CD4-positive, alpha-beta T cell treated with Interleukin-12 subunit alpha and Interleukin-12 subunit beta, for 1 hour (primary cell): ENCODE measurements at regions not wholly inside any gene's neighbourhood (a gene's known extent, or its start where the extent isn't known, plus 50 kb on each side); places are given as distances from the start of the nearest gene placed in this dataset.
A peak's percentile ranks its signal among the peaks of the same experiment; 100 is the strongest.
"Not testable (repeated sequence)": the region's sequence is repeated elsewhere in the genome, so short reads cannot be mapped to it uniquely, and the experiment has no call there.

Source experiments
- DNase-seq: peaks from one replicate; pipeline ENCODE4 v3.0.0-alpha.2; 2020

DNA sequence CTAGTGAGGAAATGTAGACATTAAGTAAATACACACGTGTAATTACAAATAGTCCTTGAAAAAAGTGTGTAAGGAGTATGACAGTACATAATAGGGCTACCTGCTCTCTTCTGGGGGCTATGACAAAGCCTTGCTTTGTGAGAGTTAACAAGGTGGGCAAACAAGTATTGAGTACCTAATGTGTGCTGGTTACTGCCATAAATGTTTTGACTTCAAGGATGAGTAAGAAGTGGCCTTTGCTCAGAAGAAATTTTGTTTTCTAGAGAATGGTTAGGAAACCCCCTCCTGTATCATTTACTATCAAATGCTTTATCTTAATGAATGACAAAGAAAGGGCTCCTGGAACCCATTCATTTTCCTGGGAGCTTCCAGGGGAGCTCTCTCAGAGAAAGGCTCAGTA lies 167.0 kb upstream of the CASK start:
- DNase-seq, result no peak

DNA sequence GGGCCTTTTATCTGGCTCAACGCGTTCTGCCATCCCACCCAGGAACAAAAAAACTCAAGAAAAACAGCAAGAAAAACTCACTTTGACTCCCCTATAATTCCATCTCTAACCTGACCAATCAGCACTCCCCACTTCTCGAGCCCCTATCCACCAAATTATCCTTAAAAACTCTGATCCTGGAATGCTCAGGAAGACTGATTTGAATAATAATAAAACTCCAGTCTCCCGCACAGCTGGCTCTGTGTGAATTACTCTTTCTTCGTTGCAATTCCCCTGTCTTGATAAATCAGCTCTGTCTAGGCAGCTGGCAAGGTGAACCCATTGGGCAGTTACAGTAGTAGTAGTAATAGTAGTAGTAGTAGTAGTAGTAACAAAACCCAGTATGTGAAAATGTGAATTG lies 165.7 kb upstream of the CASK start:
- DNase-seq, result no peak

DNA sequence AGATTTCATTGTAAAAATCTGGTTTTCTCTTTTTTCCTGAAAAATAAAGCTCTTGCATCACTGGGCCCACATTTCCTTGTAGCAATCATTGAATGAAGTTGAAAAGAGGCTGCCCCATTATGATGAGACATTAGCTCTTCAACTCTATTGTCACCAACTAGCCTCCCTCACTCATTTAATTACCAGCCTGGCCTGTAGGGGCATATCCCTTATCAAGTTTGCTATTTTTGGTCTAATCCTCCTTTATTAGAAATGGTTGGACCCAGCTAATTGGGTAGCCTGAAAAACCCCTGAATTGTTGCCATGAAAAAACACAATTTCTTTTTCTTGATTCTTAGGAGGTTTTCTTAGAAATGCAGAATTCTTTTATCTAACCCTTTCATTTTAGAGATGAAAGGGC lies 164.6 kb upstream of the CASK start:
- DNase-seq, result no peak

DNA sequence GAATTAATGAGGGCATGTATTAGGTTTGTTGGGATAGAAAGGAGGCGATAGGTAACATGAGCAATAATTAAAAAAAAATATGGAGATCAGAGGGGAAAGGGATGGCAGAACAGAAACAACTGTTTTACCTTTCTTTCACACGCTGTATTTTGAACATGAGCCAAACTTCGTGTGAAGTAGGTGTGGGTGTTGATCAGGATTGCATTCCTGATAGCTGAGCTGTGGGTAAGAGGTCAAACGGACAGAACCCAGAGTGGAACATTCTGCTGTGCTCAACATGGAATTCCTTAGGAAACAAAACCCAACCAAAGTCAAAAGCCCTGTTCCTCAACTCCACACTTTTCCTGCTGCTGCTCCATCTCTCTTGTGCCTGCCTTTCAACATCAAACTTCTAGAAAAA lies 162.5 kb upstream of the CASK start:
- DNase-seq, result no peak

DNA sequence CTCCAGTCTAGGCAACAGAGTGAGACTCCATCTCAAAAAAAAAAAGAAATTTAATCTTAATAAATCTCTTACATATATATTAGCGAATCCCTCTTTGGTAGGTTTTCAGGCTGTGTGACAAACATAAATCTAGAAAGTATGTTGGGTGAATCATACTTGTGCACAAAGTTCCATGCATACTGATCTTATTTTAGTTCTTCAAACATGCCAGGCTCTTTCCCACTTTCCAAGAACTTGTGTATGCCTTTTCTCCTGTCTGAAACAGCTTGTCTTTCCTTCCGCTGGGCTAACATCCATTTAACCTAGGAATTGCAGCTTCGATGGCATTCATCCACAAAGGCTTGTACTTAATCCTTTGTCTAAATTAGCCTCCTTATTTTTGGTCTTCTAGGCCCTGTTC lies 156.6 kb upstream of the CASK start:
- DNase-seq, result no peak

DNA sequence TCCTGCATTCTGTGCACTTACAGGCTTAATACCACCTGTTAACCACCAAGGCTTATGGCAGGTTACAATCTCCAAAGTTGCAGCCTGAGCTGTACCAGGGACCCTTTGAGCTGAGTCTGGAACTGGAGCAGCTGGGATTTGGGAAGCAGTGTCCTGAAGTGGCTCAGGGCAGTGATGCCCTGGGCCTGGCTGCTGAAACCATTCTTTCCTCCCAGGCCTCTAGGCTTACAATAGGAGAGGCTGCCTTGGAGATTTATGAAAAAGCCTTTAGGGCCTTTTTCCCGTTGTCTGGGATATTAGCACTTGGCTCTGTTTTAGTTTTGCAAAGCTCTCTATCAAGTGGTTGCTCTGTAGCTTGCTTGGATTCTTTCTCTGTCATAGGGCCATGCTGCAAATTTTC lies 154.3 kb upstream of the CASK start:
- no peak for DNase-seq

DNA sequence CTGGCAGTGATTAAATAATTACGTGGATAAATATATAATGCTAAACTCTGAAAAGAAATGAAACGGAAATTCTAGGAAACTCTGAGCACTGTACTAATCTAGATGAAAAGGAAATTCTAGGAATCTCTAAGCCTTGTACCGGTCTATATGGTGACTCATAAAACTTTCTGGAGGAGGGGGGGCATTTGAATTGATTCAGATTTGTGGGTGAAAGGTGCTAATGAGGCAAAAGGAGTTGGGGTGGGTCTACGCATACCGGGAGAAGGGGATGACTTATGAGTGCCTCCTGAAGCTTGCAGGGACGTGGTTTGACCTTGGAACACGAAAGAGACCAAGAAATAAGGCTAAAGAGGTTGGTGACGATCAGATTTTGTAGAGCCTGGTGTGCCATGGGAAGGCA lies 151.7 kb upstream of the CASK start:
- DNase-seq, result no peak

DNA sequence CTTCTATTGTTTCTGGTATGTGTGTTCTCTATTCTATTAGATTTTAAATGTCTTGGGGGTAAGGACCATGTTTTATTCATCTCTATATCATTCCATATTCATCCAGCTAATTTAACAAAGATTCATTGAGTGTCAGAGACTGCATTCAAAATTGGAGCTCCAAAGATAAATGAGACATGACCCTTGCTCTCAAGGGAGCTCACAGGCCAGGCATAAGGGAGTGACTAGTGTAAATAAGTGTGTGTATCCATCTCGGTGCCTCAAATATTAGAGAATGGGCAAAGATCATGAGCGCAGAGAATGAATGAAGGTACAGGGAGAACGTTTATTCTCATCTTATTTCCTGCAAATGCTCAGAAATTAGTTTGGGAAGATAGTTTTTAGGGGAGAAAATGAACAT lies 150.1 kb upstream of the CASK start:
- DNase-seq, result no peak

DNA sequence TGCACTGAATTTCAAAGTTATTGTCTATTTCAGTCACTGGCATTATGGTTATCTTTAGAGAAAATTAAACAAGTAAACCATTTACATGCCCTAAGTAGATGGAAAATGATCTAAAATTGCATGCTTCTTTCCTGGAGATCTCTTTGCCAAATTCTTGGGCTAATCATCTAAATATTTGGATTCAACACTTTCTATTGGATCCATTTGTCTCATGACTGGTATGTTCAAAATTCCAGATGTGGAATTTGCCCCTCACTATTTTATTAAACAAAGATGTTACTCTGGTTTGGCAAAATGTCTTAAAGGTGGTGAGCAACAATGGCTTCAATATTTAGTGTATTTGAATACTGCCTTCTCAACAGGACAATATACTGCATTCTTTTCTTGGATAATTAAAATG lies 147.5 kb upstream of the CASK start:
- no peak for DNase-seq

DNA sequence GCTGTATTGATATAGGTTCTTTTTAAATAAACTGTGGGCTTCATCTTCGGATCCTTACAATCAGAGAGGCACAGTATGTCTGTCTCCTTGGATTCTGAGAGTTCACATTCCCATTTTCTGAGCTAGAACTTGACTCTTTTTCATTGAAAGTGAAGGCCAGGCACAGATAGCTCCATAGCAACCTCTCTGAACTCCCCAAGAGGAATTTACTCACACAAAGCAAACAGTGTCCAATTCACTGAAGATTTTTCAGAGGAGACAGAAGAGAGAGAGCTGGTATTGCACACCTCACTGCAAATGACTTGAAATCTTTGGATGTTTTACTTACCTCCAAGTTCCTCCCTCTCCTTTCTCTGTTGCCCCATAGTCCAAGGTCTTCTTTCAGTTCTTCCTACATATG lies 130.9 kb upstream of the CASK start:
- DNase-seq, result no peak

DNA sequence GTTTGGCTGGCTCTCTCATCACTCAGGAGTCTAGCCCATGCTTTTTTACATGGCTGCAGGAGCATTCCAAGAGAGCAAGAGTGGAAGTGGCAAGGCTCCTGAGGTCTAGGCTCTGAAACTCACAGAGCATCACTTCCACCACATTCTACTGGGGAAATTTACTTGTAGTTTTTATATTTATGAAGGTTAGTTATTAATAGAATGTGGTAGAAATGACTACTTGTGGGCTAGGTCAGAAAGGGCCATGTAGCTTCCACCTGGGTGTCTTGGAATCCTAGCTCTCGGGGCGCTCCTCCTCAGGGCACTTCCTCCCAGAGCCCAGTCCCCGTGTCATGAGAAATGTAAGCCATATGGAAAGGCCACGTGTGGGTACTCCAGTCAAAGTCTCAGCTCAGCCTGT lies 127.0 kb upstream of the CASK start:
- no peak for DNase-seq

DNA sequence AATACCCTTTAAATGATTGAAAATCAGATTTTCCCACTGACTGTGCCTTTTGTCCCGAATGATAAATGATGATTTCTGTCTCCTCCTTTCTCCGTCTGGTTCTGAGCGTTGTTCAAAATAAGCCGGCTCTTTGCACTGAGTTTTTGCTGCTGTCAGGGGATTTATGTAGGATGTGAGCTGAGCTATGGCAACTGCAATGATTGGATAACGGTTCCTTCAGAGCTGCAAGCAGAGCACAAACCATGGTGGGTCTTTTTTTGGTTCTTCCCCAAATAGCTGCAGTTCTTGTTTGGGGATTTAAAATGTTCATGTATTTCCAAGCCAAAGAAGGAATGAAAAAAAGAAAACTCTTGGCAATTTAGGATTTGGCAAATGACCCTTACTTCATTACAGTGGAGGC lies 124.5 kb upstream of the CASK start:
- no peak for DNase-seq

DNA sequence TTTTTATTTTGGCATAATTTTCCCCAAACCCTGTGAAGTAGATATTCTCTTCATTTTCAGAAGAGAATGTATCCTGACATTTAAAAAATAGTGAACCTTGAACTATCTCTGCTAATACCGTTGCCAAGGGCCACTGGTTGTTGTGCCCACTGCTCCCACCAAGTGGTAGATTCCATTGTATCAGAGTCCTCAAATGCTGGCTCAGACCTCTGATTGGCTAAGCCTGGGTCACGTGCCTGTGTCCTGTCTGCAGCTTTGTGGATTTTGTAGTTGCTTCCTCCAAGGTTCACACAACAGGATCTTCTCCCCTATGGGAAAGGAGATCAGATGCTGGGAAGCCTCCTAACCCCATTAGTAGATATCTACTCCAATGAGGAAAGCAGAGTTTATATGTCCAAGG lies 104.8 kb upstream of the CASK start:
- DNase-seq, result no peak

DNA sequence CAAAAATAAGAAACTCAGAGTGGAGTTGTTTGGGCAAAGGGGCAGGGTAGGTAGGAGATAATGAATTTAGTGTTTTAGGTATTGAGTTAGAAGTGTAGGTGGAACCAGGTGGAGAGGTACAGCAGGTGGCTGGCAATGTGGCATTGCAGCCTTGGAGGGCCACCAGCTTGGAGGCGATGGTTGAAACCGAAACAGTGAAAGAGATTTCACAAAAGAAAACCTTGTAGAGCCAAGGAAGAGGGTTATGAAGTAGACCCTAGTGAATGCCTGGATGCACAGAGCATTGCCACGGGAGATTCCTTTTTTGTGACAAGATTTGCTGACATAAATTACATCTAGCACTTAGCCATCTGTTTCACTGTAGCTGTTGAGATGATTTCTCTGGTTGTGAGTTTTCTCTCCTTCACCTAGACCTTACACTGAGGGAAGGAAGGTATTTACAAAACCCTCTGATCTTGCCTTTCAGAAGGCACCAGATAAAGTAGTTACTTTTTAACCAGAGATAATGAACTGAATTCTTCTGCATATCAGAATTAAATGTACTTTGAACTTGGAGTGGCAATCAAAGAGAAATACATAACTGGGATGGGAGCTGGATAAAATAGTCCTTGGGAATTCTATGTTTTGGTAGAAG lies 104.1 kb upstream of the CASK start:
- DNase-seq, result no peak

DNA sequence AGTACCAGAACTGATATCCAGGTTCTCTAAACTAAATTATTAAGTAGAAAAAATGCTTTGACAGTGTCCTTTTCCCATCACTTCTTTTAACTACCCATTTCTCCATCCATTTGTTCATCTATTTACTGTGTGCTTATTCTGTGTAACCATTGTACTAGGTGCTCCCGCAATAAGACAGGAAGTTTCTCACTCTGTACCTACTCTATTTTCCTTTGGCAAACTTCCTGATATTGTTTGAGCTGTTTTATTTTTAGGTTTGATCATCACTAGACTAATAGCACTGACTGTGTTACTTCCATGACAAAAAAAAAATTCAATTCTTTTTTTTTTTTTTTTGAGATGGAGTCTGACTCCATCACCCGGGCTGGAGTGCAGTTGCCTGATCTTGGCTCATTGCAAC lies 102.5 kb upstream of the CASK start:
- no peak for DNase-seq

DNA sequence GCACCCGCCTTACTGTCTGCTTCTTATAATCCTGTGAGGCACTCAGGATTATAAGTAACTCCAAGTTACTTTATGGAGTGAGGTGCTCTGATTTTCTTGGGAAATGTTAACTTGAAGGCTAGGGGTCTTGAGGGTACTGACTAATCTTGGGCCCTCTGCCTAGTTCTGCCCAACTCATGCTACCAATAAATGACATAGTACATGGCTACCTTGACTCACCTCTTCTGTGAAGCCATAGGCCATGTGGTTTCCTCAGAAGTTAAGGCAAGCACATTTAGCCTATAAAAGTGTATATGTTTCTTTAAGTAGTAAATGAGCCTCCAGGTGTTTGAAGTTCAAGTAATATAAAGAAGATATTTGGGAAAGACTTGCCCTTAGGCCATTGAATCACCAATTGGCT lies 99.8 kb upstream of the CASK start:
- no peak for DNase-seq

DNA sequence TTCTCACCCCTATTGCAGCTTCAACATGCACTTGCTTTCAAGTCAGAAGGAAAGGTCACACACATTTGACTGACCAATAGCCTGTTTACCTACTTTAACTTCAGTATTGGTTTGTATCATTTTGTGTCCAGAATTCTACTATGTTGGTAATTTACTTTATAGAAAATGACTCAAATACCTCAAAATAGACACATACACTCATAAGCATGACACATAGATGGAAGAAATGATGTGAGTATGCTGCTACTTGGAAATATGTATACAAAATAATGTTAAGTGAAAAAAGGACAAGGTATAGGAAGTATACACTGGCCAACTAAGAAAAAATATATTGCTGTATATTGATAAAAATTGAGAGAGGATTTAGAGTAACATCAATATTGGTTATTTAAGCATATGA lies 98.8 kb upstream of the CASK start:
- DNase-seq, result no peak

DNA sequence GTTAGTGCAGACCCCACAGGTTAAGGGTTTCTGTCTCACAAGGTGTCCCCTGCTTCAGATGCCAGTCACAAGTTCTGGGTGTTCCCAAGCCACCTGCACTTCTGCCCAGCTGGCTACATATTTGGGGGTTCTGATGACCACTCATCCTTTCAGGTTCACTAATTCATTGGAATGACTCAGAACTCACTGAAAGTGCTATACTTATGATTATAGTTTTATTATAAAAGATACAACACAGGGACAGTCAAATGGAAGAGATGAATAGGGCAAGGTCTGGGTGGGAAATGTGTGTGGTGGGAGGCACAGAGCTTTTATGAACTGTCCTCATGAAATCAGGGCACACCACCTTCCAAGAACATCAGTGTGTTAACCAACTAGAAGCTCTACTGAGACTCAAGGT lies 97.7 kb upstream of the CASK start:
- no peak for DNase-seq

DNA sequence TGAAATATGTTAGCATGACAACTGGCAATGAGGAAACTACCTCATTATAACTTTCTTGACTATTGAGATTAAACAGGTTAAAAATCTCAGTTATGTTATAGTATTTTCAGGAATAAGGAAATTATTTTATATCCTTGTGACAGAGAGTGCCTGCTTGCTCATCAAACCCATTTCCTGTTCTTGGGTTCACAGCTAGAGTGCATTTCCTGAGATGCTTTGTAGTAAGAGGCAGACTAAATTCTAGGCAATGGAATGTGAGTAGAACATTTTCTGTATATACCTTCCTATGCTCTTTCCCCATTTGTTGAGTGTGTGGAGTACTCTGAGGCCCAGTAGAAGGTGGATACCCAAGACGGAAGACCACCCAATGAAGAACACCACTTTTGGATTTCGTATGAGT lies 96.9 kb upstream of the CASK start:
- DNase-seq, result peak; percentile 4

DNA sequence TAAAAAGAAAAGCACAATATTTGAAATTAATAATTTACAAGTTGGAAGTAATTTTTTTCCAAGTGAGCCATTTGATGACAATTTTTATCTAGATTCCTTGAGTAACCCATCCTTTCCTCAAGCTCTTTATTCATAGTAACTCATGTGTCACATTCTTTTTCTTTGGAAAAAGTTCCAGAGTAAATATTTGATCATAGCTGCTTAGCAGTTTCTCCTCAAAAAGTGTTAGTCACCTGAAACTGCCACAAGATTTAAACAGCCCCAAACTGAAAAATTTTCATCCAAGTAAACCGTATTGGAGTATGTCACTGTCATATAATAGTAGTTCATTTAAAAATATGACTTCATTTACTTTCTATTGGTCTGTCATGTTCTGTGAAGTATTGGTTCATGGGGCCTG lies 94.6 kb upstream of the CASK start:
- DNase-seq, result no peak

DNA sequence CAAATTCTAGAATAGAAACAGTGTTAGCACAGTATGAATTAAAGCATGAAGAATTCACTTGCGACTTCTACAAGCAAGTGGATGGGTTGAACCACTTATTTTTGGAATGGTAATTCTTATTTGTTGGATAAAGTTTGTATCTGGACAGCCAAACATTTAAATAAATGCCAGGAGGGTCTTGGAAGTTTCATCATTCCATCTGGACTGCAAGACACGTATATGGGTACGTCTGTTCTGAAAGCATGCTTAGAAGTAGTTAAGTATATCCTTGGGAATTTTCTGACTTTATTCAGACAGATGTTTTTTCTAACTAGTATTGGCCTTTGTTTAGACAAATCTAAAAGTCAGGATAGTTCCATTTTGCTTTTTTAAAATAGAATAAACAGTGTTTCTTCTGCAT lies 77.5 kb upstream of the CASK start:
- no peak for DNase-seq

DNA sequence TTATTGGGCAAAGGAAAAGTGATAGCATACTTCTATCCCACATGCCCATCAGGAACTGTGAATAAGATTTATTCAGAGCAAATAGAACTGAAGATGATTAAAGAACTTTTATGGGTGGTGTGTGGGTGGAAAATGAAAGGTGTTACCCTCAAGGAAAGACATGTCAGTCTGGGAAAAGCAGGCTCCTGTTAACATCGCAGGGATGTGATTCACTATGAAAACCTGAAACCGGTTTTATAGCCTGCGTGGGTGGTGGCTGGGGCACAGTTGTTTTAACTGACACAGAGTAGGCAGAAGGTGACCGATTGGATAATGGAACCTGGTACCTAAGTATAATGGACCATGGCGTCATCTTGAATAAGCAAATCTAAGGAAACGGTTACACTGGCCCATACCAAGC lies 61.3 kb upstream of the CASK start:
- DNase-seq, result no peak

DNA sequence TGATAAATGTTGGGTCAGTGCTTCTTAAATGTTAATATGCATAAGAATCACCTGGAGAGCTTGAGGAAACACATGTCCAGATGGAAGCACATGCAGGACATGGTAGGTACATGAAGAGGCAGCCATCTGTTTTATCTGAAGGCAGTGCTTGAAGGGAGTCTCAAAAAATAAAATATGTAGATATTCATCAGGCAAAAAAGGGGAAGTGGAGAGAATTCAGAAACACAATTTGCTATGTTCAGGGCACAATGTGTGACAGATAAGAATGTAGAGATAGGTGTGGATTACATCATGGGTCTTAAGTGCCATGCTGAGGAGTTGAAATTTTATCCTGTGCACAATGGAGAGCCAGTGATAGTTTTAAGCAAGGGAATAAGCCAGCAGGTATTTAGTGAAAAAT lies 59.6 kb upstream of the CASK start:
- no peak for DNase-seq

DNA sequence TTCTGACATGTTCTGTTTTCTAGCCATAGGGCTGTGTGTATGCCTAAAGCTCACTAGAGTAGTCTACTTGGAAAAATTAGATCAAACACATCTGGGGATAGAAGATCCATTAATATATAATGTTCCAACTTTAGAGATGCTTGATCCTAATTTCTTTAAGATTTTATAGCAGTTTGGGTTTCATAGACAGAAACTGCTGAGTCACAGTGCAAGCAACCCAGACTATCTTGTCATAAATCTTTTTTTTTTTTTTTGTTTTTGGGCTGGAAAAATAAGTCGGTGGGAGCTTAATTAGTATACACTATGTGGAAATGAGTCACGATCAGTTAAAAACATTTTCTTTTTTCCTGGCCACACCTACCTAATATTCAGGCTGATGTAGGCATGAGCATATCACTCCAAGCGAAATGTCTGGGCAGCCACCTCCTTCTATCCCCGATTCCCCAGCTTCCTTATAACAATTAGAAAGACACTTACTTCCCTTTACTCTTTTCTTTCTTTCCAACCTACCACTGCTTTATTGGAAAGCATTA lies 58.2 kb upstream of the CASK start:
- no peak for DNase-seq

DNA sequence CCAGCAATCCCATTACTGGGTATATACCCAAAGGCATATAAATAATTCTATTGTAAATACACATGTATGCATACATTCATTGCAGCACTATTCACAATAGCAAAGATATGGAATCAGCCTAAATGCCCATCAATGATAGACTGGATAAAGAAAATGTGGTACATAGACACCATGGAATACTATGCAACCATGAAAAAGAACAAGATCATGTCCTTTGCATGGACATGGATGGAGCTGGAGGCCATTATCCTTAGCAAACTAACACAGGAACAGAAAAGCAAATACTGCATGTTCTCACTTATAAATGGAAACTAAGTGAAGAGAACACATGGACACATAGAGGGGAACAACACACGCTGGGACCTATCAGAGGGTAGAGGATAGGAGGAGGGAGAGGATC lies 51.3 kb upstream of the CASK start:
- not testable (repeated sequence) for DNase-seq

DNA sequence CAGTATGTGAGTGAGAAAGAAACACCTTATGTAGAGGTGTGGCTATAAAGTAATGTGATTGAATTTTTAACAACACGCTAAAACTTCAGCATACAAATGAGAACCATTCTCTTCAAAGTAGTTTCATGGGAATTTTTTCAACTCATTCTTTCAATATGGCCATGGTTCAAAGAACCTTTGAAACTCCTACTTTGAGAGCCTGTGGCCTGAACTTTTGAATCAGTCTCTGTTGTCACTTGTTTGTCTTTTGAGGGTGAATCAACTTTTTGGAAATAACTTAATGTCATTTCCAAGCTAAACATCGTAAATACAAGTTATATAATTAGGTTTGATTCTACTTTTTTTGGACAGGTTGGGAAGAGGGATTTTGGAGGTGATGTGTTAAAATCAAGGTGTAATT lies 49.9 kb upstream of the CASK start:
- no peak for DNase-seq
